ENCODE measurements at regions not wholly inside any gene's neighbourhood (a gene's known extent, or its start where the extent isn't known, plus 50 kb on each side); places are given as distances from the start of the nearest gene placed in this dataset.

GRCh38 chr18:55084550-55084949, 125.3 kb upstream of the CCDC68 start:
- no peaks in the 10 kb centered on the region for H3K4me1 ChIP-seq (ENCODE audit: control insufficient read depth in 1 of 2, insufficient read depth in 2 of 2, low read length in 2 of 2)
- CTCF ChIA-PET = no interaction called here
- no peaks in the 10 kb centered on the region for H3K9me3 ChIP-seq (ENCODE audit: control insufficient read depth in 1 of 2, insufficient read depth in 1 of 2, low read depth in 1 of 2, low read length in 2 of 2)
- H3K9me2 ChIP-seq (ENCODE audit: insufficient read depth) = no peaks in the 10 kb centered on the region
- H3K4me2 ChIP-seq (ENCODE audit: low read length) = no peak overlapping the region
- TF ChIP-seq ZBTB33 (IDR thresholded peaks at IDR 0.05; ENCODE audit: extremely low read depth, insufficient replicate concordance, low read length) = no peak
- no peak for TF ChIP-seq SIN3A (IDR thresholded peaks at IDR 0.05; ENCODE audit: low read depth)
- TF ChIP-seq TCF7L2 (IDR thresholded peaks at IDR 0.05; ENCODE audit: borderline replicate concordance, extremely low read depth, insufficient read depth, insufficient read length) = no peak
- TF ChIP-seq CTCF (IDR thresholded peaks at IDR 0.05 in 2 of 3, conservative IDR thresholded peaks at IDR 0.05 in 1 of 3; ENCODE audit: borderline replicate concordance in 1 of 3, insufficient read depth in 1 of 3, low read depth in 2 of 3, low read length in 2 of 3) = no peak
- TF ChIP-seq POLR2A (IDR thresholded peaks at IDR 0.05; ENCODE audit: borderline replicate concordance, extremely low read depth, insufficient read depth, insufficient read length) = no peak
- no peak for TF ChIP-seq FOSL1 (IDR thresholded peaks at IDR 0.05; ENCODE audit: low read depth)
- TF ChIP-seq EZH2 (IDR thresholded peaks at IDR 0.05) = no peak
- TF ChIP-seq CEBPB (IDR thresholded peaks at IDR 0.05; ENCODE audit: low read depth) = no peak
- no peak for TF ChIP-seq REST (IDR thresholded peaks at IDR 0.05; ENCODE audit: low read depth)
- POLR2A ChIA-PET = no interaction called here
- H3K9ac ChIP-seq (ENCODE audit: low read length) = no peak overlapping the region
- no peaks in the 10 kb centered on the region for H3K79me2 ChIP-seq (ENCODE audit: insufficient read depth, low read length)
- ATAC-seq (no peak), DNase-seq (ENCODE audit: low read depth, low spot score) (no peak)
- H4K20me1 ChIP-seq (ENCODE audit: insufficient read depth) = no peaks in the 10 kb centered on the region
- no peaks in the 10 kb centered on the region for H3K36me3 ChIP-seq (ENCODE audit: control insufficient read depth in 1 of 2, insufficient read depth in 2 of 2, low read length in 2 of 2)
- H2AFZ ChIP-seq (ENCODE audit: low read depth, low read length, poor library complexity, severe bottlenecking) = no peak overlapping the region
- intact Hi-C loops (cut with micrococcal nuclease) = no loop called here
- no peak overlapping the region for H3K4me3 ChIP-seq (replicated peaks in 1 of 2; ENCODE audit: low read depth in 1 of 2, low read length in 2 of 2)
- no TSS peak for BruUV-seq (replicated peaks)
- H3K27me3 ChIP-seq (ENCODE audit: insufficient read depth, low read length) = peaks cover 14% of the 10 kb centered on the region
- no peak overlapping the region for H3K27ac ChIP-seq (ENCODE audit: low read depth, low read length)
- RAD21 ChIA-PET (ENCODE audit: low non-redundant PET in 1 of 2, low total read pairs in 2 of 2, uncharacterized antibody in 2 of 2, unreplicated experiment in 2 of 2) = no interaction called here

All from HCT116 (cell line).